Skeletal muscle satellite cell (primary cell): ENCODE measurements at regions not wholly inside any gene's neighbourhood (a gene's known extent, or its start where the extent isn't known, plus 50 kb on each side); places are given as distances from the start of the nearest gene placed in this dataset.

Experiments used
- H3K27me3 ChIP-seq: 2 replicates; pipeline ENCODE4 v1.7.0; 2013; ENCODE audit warnings: low read length; ENCODE audit not compliant: control insufficient read depth, insufficient read depth
- H3K36me3 ChIP-seq: 2 replicates; pipeline ENCODE4 v1.7.0; 2013; ENCODE audit warnings: mild to moderate bottlenecking, control low read depth, low read length; ENCODE audit not compliant: insufficient read depth
- H3K4me1 ChIP-seq: 2 replicates; pipeline ENCODE4 v1.7.0; 2013; ENCODE audit warnings: low read length; ENCODE audit not compliant: control insufficient read depth, insufficient read depth
- H3K4me2 ChIP-seq: 2 replicates; pipeline ENCODE4 v1.7.0; 2013; ENCODE audit warnings: mild to moderate bottlenecking, low read length
- H3K4me3 ChIP-seq: 2 replicates; pipeline ENCODE4 v1.7.0; 2013; ENCODE audit warnings: low read length
- H3K9ac ChIP-seq: 2 replicates; pipeline ENCODE4 v1.7.0; 2013; ENCODE audit warnings: mild to moderate bottlenecking, low read depth, low read length, moderate library complexity
- H3K9me3 ChIP-seq: replicated peaks from 2 replicates; pipeline ENCODE4 v1.7.0; 2013; ENCODE audit warnings: mild to moderate bottlenecking, control low read depth, low read length

DNA sequence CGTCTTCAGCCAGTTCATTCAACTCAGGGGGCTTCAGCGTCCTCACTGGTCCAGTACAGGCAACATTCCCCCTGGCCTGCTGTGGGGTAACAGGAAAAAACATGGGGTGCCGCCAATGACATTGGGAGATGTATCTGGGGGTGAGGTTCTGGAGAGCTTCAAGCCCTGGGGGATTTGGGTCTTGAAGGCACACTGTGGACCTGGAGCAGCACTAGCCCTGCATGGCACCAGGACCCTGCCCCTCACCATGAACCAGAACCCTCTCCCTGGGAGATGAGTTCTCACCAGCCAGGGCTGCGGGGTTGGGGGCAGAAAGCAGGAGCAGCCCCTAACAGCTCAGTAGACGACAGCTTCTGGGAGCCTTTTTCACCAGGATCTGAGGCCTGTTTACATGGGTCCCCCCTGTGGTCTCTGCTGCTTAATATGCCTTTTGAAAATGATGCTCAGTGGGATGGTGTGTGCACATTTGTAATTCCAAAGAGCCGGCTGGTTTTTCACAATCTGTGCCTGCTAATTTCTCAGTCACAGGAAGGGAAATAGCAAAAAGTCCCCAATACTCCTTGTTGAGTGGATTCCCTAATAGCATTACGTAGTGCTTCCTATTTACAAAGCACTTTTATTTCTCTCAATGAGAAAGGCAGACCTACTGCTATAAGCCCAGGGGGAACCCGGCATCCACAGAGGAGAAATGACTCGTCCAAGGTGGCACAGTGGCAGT, 509.5 kb downstream of the RPS24 start:
- no peaks in the 10 kb centered on the region for H3K9me3 ChIP-seq

DNA sequence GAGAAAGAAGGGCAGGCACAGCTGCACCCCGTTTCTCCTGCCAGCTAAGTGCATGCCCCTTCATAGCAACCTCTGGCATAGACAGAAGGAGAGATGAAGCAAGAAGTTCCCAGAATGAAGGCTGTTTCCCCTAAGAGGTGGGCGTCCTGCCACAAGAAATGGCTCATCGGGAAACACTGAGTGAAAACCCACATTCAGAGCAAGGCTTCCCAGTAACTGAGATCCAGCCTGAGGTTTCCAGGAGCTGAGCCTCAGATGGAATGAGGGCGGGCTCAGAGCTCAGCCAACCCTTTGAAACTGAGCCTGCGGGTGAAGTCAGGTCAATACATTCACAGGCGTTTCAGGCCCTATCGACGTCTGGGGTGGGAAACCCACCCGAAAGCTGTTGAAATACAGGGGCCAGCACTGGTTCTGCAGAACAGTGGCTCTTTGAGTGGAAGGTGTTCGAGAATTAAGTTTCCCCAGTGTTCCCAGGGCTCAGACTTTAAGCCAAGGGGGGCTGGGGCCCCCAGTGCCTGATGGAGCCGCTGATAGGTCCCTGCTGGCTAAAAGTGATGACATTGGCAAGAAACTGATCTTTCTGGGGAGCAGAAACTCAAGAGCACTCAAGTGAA, 510.2 kb downstream of the RPS24 start:
- Histone ChIP-seq H3K4me2 (no peak overlapping the region), H3K9me3 (no peaks in the 10 kb centered on the region), H3K9ac (no peak overlapping the region), H3K4me3 (no peak overlapping the region), H3K27me3 (peaks cover 78% of the 10 kb centered on the region), H3K4me1 (peaks cover 7% of the 10 kb centered on the region), H3K36me3 (no peaks in the 10 kb centered on the region)

More for the DNA sequence above, 509.5 kb downstream of the RPS24 start:
- H3K9ac ChIP-seq, result no peak overlapping the region
- H3K4me1 ChIP-seq, result peaks cover 7% of the 10 kb centered on the region
- H3K27me3 ChIP-seq, result peaks cover 77% of the 10 kb centered on the region
- no peaks in the 10 kb centered on the region for H3K36me3 ChIP-seq
- no peak overlapping the region for H3K4me3 ChIP-seq
- no peak overlapping the region for H3K4me2 ChIP-seq

DNA sequence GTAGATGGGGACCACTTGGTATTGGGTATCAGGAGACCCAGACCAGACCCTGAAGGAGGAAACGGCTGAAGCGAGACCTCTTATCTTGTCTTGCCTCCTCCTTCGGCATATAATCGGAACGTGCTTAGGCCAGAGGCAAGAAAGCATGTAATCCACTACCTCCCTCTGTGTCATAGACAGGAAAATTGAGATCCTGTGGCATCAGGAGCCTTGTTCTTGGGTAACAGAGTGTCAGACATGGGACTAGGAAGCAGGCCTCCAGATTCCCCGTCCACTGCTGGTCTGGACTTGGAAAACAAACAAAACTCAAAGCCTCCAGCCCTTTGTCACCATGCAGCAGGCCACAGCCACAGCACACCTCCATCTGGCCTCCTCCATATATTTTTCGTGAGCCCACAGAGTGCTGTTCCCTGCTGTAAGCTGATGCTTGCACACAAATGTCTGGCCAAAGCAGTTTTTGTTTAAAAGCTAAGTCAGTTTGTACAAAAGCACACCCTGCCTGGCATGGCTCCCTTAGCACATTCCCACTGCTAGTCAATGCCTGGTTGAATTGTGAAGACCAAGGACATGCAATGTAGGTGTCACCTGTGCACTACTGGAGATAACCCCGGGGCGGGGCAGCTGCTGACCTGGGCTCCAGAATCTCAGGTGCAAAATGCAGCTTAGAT, 510.9 kb downstream of the RPS24 start:
- H3K4me2 ChIP-seq, result no peak overlapping the region
- no peak overlapping the region for H3K9ac ChIP-seq
- peaks cover 7% of the 10 kb centered on the region for H3K4me1 ChIP-seq
- peaks cover 78% of the 10 kb centered on the region for H3K27me3 ChIP-seq
- H3K4me3 ChIP-seq, result no peak overlapping the region
- no peaks in the 10 kb centered on the region for H3K9me3 ChIP-seq
- H3K36me3 ChIP-seq, result no peaks in the 10 kb centered on the region

DNA sequence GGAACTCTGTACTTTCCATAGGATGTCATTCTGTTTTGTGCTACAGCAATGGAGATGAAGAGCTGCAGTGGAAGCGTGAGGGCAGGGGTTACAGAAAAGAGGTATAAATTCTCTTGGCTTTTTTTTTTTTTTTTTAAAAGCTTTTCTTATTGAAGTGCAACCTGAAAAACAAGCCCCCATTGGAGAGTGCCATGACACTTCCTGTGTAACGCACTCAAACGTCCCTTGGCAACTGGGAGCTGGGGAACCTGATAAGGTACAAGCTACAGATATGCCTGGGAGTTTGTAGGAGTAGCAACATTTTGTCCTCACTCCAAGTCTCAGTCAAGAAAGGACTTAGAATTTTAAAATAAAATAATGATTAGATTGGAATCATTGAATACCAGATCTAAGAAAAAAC, 512.1 kb downstream of the RPS24 start:
- no peak overlapping the region for H3K4me2 ChIP-seq
- no peak overlapping the region for H3K9ac ChIP-seq
- no peaks in the 10 kb centered on the region for H3K9me3 ChIP-seq
- H3K36me3 ChIP-seq, result no peaks in the 10 kb centered on the region
- H3K4me3 ChIP-seq, result no peak overlapping the region
- peaks cover 7% of the 10 kb centered on the region for H3K4me1 ChIP-seq
- peaks cover 78% of the 10 kb centered on the region for H3K27me3 ChIP-seq

DNA sequence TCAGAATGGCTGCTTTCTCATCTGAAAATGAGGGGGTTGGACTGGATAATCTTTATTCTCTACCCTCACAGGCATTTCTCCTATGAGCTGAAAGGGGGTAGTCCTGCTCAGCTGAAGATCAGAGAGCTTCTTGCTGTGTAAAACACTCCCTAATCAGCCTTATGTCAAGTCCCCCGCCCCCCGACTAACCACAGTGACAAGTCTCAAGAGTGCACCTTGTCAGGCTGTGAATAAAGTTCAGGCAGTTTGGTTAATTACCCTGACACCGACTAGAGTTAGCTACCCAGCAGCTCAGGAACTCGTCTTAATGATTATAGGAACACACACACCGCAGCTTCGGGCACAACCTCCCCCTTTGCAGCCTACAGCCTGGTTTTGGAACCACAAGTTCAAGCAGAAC, 513.7 kb downstream of the RPS24 start:
- Histone ChIP-seq H3K4me2 (no peak overlapping the region), H3K36me3 (no peaks in the 10 kb centered on the region), H3K4me3 (no peak overlapping the region), H3K4me1 (peaks cover 7% of the 10 kb centered on the region), H3K27me3 (peaks cover 88% of the 10 kb centered on the region), H3K9ac (no peak overlapping the region), H3K9me3 (no peaks in the 10 kb centered on the region)

DNA sequence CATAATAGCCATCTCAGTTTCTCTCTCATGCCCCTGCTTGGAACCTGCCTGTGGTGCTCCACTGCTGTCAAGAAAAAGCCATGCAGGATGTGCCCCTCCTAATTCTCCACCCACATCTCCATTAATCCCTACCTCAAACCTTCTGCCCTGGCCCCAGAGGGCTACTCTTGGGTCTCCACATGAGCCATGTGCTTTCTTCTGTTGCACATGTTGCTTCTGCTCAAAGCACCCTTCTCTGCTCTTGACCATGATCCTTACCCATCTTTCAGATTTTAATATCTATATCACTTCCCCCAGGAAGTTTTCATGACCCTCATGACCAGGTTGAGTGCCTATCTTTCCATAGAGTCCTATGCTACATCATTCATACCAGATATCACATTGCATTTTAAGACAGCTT, 514.2 kb downstream of the RPS24 start:
- Histone ChIP-seq H3K9me3 (no peaks in the 10 kb centered on the region), H3K4me1 (peaks cover 7% of the 10 kb centered on the region), H3K27me3 (peaks cover 87% of the 10 kb centered on the region), H3K4me2 (no peak overlapping the region), H3K9ac (no peak overlapping the region), H3K36me3 (no peaks in the 10 kb centered on the region), H3K4me3 (no peak overlapping the region)

DNA sequence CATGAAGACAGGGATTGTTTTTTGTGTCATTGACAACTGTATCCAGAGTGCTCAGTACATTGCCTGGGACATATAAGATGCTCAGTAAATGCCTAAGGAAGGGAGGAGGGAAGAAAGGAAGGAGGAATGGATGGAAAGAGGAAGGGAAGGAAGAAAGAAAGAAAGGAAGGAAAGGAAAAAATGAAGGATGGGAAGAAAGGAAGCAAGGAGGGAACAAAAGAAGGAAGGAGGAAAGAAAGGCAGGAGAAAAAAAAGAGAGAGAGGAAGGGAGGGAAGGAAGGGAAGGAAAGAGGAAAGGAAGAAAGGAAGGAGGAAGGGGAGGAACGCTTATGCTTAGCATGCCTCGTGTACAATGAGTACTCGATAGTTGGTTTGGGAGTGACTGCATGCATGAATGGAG, 514.7 kb downstream of the RPS24 start:
- Histone ChIP-seq H3K36me3 (no peaks in the 10 kb centered on the region), H3K9ac (no peak overlapping the region), H3K4me3 (no peak overlapping the region), H3K4me2 (no peak overlapping the region), H3K27me3 (peaks cover 86% of the 10 kb centered on the region), H3K4me1 (peaks cover 7% of the 10 kb centered on the region), H3K9me3 (no peaks in the 10 kb centered on the region)

DNA sequence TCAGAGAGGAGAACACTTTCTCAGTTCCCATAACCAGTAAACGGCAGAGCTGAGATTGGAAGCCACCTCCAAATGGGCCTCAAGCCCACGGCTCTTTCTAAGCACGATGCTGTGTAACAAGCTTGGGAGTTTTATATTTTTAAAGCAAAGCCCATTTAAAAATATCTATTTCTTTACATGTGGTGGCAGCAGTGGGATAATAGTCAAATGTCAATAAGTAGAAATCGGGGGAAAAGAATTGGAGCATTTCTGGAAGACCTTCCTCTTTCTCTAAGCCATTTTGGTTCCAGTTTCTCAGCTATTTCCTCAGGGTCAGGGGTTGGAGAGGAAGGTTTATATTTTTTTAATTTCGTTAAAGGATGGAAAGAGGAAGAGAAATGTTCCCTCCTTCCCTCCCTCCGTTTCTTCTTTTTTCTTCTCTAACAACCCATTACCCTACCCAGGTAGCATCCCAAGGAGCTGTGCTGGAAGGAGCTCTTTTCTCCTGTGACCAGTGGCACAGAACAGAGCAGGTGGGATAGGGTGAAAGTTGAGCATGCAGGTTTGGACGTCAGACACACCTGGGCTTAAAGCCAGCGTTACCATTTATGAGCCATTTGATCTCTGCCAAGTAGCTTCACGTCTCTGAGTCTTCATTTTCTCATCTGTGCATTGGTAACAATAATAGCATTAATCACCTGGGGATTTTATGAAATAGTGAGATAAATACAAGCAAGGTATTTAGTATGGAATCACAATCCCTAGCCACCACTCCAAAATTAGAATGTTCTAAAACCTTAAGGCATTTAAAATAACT, 515.7 kb downstream of the RPS24 start:
- no peak overlapping the region for H3K4me2 ChIP-seq
- H3K4me3 ChIP-seq, result no peak overlapping the region
- peaks cover 81% of the 10 kb centered on the region for H3K27me3 ChIP-seq
- peaks cover under 1% of the 10 kb centered on the region for H3K4me1 ChIP-seq
- H3K9ac ChIP-seq, result no peak overlapping the region
- no peaks in the 10 kb centered on the region for H3K36me3 ChIP-seq
- no peaks in the 10 kb centered on the region for H3K9me3 ChIP-seq

DNA sequence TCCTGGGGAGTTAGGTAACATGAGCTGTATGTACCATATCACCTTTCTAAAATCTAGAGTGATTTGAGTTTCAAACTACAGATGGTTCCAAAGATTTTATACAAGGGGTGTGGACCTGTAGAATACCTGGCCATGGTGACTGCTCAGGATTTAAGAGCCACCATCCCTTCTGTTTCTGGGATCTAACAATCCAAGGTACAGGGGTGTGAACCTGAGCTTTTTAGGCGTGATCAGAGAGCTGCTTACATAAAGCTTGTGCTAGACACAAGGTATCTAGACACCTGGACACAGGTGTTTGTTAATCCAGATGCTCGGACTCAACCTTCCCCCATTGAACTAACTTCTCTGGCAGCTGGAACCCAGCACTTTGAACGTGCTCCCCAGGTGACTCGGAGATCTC, 516.4 kb downstream of the RPS24 start:
- H3K4me2 ChIP-seq, result no peak overlapping the region

DNA sequence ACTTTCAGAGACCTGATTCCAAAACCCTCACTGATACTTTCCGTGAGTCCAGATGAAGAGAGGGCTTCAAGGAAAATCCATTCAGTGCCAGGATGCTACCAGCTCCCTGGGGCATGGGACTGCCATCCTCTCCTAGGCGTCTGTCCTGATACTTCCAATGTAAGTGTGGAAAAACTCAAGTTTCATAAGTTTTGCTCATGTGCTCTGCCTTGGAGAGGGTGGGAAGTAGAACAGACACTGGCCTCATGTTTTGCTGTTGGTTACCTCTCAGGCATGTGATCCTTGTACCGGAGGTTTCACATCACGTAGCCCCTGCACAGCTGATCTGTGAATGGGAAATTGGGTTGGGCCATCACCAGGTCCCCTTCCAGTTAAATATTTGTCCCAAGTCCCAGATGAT, 517.1 kb downstream of the RPS24 start:
- Histone ChIP-seq H3K9ac (no peak overlapping the region), H3K4me1 (no peaks in the 10 kb centered on the region), H3K4me3 (no peak overlapping the region), H3K4me2 (no peak overlapping the region), H3K9me3 (no peaks in the 10 kb centered on the region), H3K36me3 (no peaks in the 10 kb centered on the region), H3K27me3 (peaks cover 80% of the 10 kb centered on the region)

More for the DNA sequence above, 516.4 kb downstream of the RPS24 start:
- Histone ChIP-seq H3K9ac (no peak overlapping the region), H3K27me3 (peaks cover 80% of the 10 kb centered on the region), H3K4me3 (no peak overlapping the region), H3K9me3 (no peaks in the 10 kb centered on the region), H3K4me1 (no peaks in the 10 kb centered on the region), H3K36me3 (no peaks in the 10 kb centered on the region)
